RWPE1 (cell line): ENCODE measurements at regions not wholly inside any gene's neighbourhood (a gene's known extent, or its start where the extent isn't known, plus 50 kb on each side); places are given as distances from the start of the nearest gene placed in this dataset.

Experiments
- CTCF ChIA-PET: fragments of 350-600 bp; sonication (Branson Sonifier 250); formaldehyde crosslinking; extraction: SDS; loops from one replicate; lab custom pipeline; 2021; lab: Yijun Ruan, JAX
- POLR2A ChIA-PET: fragments of 400-600 bp; formaldehyde crosslinking; extraction: SDS; loops from one replicate; lab custom pipeline; 2020; ENCODE audit warnings: antibody characterized with exemption; ENCODE audit not compliant: low non-redundant PET; lab: Yijun Ruan, JAX
- DNase-seq: peaks from one replicate; pipeline ENCODE4 v3.0.0; 2012; ENCODE audit warnings: low spot score
- H3K27ac ChIP-seq: fragments of 450-650 bp; 2 replicates; pipeline ENCODE4 v1.5.1; 2017
- CTCF ChIP-seq: fragments of 450-650 bp; conservative IDR thresholded peaks from 2 replicates; pipeline ENCODE4 v1.5.1; 2017; ENCODE audit warnings: low read depth, mild to moderate bottlenecking

DNA sequence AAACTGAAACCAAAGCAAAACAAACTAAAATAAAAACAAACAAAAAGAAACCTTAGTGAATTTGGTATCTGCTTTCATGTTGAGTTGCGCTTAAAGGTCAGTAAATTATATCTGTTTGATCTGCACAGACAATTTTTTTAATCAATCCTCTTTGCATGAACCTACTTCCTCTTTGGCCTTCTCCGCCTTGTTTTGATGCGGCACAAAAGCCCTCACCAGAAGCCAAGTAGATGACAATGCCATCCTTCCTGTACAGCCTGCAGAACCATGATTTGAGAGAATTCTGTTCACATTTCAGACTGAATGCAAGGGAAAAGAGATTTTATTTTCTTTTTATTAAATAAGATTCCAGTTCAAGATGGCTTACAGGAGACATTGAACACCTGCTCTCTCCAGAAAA, 473.6 kb upstream of the FTMT start:
- no peak overlapping the region for H3K27ac ChIP-seq
- no peak for TF ChIP-seq CTCF
- CTCF ChIA-PET: no interaction called here

DNA sequence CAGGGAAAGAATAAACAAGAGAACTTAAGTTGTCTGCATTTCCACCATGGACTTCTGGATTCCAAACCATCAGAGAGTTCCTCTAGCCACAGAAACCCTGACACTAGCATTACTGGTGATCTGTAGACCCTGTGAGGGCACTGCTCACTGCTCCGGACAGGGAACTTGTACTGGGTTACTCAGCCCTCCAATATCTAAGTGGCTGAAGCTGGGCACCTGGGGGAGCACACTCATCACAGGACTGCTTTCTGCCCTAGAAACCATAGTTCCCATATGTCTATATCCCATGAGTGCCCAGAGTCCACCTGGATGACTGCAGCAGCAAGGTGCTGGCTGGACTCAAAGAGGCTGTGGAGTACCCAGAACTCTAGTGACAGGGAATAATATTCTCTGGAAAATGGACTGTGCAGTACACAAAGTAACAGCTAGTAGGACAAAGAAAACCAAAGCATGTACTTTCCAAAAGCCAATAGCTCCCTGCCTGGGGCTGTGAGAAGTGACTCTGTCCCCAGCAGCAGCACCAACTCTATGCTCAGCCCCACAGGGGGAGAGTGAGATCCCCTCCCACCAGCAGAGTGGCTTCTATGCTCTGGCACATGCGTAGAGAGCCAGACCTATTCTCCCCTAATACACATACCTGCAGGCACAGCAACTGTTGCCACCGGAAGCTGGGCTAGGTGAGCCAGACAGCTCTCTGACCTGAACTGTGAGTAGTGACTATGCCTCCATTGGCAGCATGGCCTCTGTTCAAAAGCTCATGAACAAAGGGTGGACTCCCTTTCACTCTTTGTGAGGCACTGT, 472.9 kb upstream of the FTMT start:
- DNase-seq: no peak
- no peak overlapping the region for H3K27ac ChIP-seq
- TF ChIP-seq CTCF: no peak
- ChIA-PET POLR2A (no interaction called here), CTCF (no interaction called here)

More for the DNA sequence above, 473.6 kb upstream of the FTMT start:
- POLR2A ChIA-PET: no interaction called here
- DNase-seq: no peak

- ChIA-PET POLR2A (no interaction called here), CTCF (interaction anchor here (1.2 kb wide), 1 partner anchor 12 kb away, joined by 3 read pairs; no protein-coding TSS in a partner anchor)
- no peak for TF ChIP-seq CTCF
- H3K27ac ChIP-seq: no peak overlapping the region
- no peak for DNase-seq
These were observed 471.6 kb upstream of the FTMT start for GRCh38 chr5:121380066-121380465.

- POLR2A ChIA-PET: no interaction called here
- CTCF ChIA-PET: no interaction called here
- no peak for TF ChIP-seq CTCF
- H3K27ac ChIP-seq: no peak overlapping the region
- no peak for DNase-seq
These were observed 467.3 kb upstream of the FTMT start for GRCh38 chr5:121384359-121384758.

DNA sequence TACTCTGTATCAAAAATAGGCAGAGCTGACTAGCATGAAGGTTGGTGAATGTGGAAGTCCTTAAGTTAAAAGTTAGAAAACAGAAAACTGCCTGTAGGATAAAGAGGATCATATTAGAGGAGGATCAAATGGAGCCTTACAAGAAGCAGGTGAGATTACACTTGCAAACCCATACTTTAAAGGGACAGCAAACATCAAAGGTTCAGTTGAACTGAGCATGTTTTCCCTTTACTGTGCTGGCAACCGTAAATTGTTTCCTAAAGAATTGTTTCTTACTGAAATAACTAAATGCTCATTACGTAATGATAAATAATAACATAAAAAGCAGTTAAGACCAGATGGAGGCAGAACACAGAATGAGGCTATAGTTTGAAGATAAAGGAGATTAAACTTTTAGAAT, 465.3 kb upstream of the FTMT start:
- POLR2A ChIA-PET: no interaction called here
- no peak for TF ChIP-seq CTCF
- no peak for DNase-seq
- CTCF ChIA-PET: interaction anchor here (0.6 to 1.0 kb wide), 2 partner anchors 9 to 134 kb away, joined by 3 read pairs; no protein-coding TSS in a partner anchor
- no peak overlapping the region for H3K27ac ChIP-seq

- POLR2A ChIA-PET: no interaction called here
- no peak for TF ChIP-seq CTCF
- CTCF ChIA-PET: interaction anchor here (0.5 kb wide), 1 partner anchor 25 kb away, joined by 5 read pairs; no protein-coding TSS in a partner anchor
- no peak for DNase-seq
- H3K27ac ChIP-seq: no peak overlapping the region
These were observed 455.0 kb upstream of the FTMT start for GRCh38 chr5:121396716-121397115.
